Stimulated activated CD4-positive, alpha-beta T cell treated with anti-CD3 and anti-CD28 coated beads, Interleukin-4, amount 100 ng/mL, for 1 hour (primary cell): ENCODE measurements at regions not wholly inside any gene's neighbourhood (a gene's known extent, or its start where the extent isn't known, plus 50 kb on each side); places are given as distances from the start of the nearest gene placed in this dataset.

Experiments used
- DNase-seq: peaks from one replicate; pipeline ENCODE4 v3.0.0-alpha.2; 2020

- DNase-seq, result no peak
Measured at GRCh38 chr2:237150186-237150585, 64.5 kb downstream of the COPS8 start.

- no peak for DNase-seq
Measured at GRCh38 chr2:237150831-237151375, 65.2 kb downstream of the COPS8 start.

- DNase-seq, result no peak
Measured at GRCh38 chr2:237152361-237152760, 66.7 kb downstream of the COPS8 start.

- DNase-seq, result no peak
Measured at GRCh38 chr2:237153181-237153580, 67.5 kb downstream of the COPS8 start.

- DNase-seq, result peak; percentile 48
Measured at GRCh38 chr2:237154082-237154638, 68.5 kb downstream of the COPS8 start.

- DNase-seq, result peak; percentile 36
Measured at GRCh38 chr2:237154884-237155851, 69.5 kb downstream of the COPS8 start.

GRCh38 chr2:237156031-237156856, 70.6 kb downstream of the COPS8 start:
- peak; percentile 48 for DNase-seq

- DNase-seq, result no peak
Measured at GRCh38 chr2:237156857-237157779, 71.4 kb downstream of the COPS8 start.

GRCh38 chr2:237157780-237158102, 72.1 kb downstream of the COPS8 start:
- DNase-seq, result no peak

- no peak for DNase-seq
Measured at GRCh38 chr2:237158194-237158593, 72.5 kb downstream of the COPS8 start.

- DNase-seq, result no peak
Measured at GRCh38 chr2:237159006-237159911, 73.6 kb downstream of the COPS8 start.

- no peak for DNase-seq
Measured at GRCh38 chr2:237160271-237160919, 74.7 kb downstream of the COPS8 start.

- no peak for DNase-seq
Measured at GRCh38 chr2:237161189-237161588, 75.5 kb downstream of the COPS8 start.

- DNase-seq, result no peak
Measured at GRCh38 chr2:237162959-237163358, 77.3 kb downstream of the COPS8 start.

GRCh38 chr2:237164474-237165042, 78.9 kb downstream of the COPS8 start:
- no peak for DNase-seq

GRCh38 chr2:237165405-237166276, 80.0 kb downstream of the COPS8 start:
- no peak for DNase-seq

- DNase-seq, result no peak
Measured at GRCh38 chr2:237167038-237167437, 81.3 kb downstream of the COPS8 start.

GRCh38 chr2:237167934-237168333, 82.2 kb downstream of the COPS8 start:
- DNase-seq, result no peak

GRCh38 chr2:237170020-237170419, 84.3 kb downstream of the COPS8 start:
- DNase-seq, result no peak
